ENCODE measurements at regions not wholly inside any gene's neighbourhood (a gene's known extent, or its start where the extent isn't known, plus 50 kb on each side); places are given as distances from the start of the nearest gene placed in this dataset.
"Not testable (repeated sequence)": the region's sequence is repeated elsewhere in the genome, so short reads cannot be mapped to it uniquely, and the experiment has no call there.

DNA sequence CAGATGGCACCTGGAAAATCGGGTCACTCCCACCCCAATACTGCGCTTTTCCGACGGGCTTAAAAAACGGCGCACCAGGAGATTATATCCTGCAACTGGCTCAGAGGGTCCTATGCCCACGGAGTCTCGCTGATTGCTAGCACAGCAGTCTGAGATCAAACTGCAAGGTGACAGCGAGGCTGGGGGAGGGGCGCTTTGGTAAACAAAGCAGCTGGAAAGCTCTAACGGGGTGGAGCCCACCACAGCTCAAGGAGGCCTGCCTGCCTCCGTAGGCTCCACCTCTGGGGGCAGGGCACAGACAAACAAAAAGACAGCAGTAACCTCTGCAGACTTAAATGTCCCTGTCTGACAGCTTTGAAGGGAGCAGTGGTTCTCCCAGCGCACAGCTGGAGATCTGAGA, 70.4 kb upstream of the NUDT10 start:
- H3K27me3 ChIP-seq, H3K9me3 ChIP-seq, H3K36me3 ChIP-seq, H3K4me3 ChIP-seq, DNase-seq: not testable (repeated sequence)

DNA sequence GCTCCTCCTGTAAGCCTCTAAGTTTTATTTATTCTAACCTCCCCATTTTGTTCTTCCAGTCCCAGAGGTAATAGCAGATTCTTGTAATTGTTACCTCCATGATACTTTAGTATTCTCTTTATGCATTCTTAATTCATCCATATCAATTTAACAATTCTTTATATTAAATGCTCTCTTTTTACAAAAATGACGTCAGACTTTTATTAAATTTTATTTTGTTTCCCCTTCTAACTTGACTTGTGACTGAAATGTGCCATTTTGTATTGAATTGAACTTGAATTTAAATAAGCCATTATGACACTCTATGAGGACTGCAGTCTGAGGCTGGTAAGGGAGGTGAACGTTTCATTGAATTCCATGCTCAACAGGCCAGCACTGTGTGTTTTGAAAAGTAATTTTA, 60.0 kb upstream of the NUDT10 start:
- Histone ChIP-seq H3K36me3 (no peaks in the 10 kb centered on the region), H3K9me3 (no peaks in the 10 kb centered on the region), H3K27me3 (no peaks in the 10 kb centered on the region), H3K4me3 (no peak overlapping the region)
- no peak for DNase-seq

DNA sequence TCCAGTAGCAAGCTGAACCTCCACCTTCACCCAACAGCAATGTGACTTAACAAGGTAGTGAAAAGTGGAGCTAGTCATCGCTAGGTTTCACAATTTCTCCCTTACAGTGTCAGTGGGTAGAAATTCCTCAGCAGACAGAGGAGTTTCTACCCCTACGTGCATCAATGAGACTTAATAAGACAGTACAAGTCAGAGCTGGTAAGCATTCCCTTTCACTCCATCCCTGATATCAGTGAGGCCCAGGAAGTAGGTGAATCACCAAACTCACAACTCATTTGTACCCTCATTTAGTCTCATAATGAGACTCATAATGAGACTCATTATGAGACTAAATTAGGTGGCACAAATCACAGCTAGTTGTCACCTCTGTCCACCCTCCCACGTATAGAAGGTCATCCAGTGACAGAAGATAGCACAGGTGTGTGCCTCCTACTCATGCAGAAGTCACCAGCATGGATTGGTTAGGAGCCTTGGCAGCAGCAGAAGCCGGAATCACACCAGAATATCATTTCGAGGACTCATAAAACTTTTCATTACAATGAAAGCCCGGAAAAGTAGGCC, 50.8 kb upstream of the NUDT10 start:
- Histone ChIP-seq H3K36me3 (no peaks in the 10 kb centered on the region), H3K4me3 (no peak overlapping the region)

More for the DNA sequence above, 50.8 kb upstream of the NUDT10 start:
- DNase-seq = no peak
- Histone ChIP-seq H3K27me3 (no peaks in the 10 kb centered on the region), H3K9me3 (no peaks in the 10 kb centered on the region)

All from MG63 (cell line).